Activated CD4-positive, alpha-beta T cell treated with anti-CD3 and anti-CD28 coated beads for 36 hours (primary cell): ENCODE measurements at regions not wholly inside any gene's neighbourhood (a gene's known extent, or its start where the extent isn't known, plus 50 kb on each side); places are given as distances from the start of the nearest gene placed in this dataset.

Experiments
- ATAC-seq: fragments of 200-7000 bp; cut with Tn5 transposase; one replicate; pipeline ENCODE4 v1.10.0; 2021; ENCODE audit warnings: mild to moderate bottlenecking, moderate library complexity
- CTCF ChIA-PET: fragments of 350-600 bp; sonication (Branson Sonifier 250); formaldehyde crosslinking; loops from one replicate; lab custom pipeline; 2021; ENCODE audit warnings: antibody characterized with exemption; lab: Charles Lee
- POLR2A ChIA-PET: fragments of 350-600 bp; sonication (Branson Sonifier 250); formaldehyde crosslinking; loops from one replicate; lab custom pipeline; 2021; ENCODE audit warnings: antibody characterized with exemption, inconsistent platforms; lab: Charles Lee
- DNase-seq: peaks from one replicate; pipeline ENCODE4 v3.0.0-alpha.2; 2020
- H3K27ac Mint-ChIP-seq: one replicate; pipeline ENCODE4 v1.8.0; 2021; ENCODE audit warnings: mixed read lengths
- H3K27me3 Mint-ChIP-seq: one replicate; pipeline ENCODE4 v1.8.0; 2021; ENCODE audit warnings: mixed read lengths
- H3K36me3 Mint-ChIP-seq: one replicate; pipeline ENCODE4 v1.8.0; 2021; ENCODE audit warnings: low read depth, mixed read lengths
- H3K4me1 Mint-ChIP-seq: one replicate; pipeline ENCODE4 v1.8.0; 2021; ENCODE audit warnings: mixed read lengths
- H3K4me3 Mint-ChIP-seq: one replicate; pipeline ENCODE4 v1.8.0; 2021; ENCODE audit warnings: mild to moderate bottlenecking, moderate library complexity, mixed read lengths
- H3K9me3 Mint-ChIP-seq: one replicate; pipeline ENCODE4 v1.8.0; 2021; ENCODE audit warnings: low read depth, mixed read lengths
- intact Hi-C, 2 experiments: fragments of 100-400 bp; cut with DNase I in 1 of 2; cut with micrococcal nuclease in 1 of 2; formaldehyde crosslinking; loops; one replicate each; pipeline versions ENCODE4 v1.14.2 to v1.15.1; 2022 to 2024; cut with DNase I, micrococcal nuclease

- Mint-ChIP-seq H3K9me3 (no peaks in the 10 kb centered on the region), H3K4me1 (peaks cover 14% of the 10 kb centered on the region), H3K27me3 (no peaks in the 10 kb centered on the region), H3K4me3 (no peak overlapping the region), H3K36me3 (no peaks in the 10 kb centered on the region), H3K27ac (no peak overlapping the region)
- ChIA-PET CTCF (interaction anchor here (0.6 to 1.8 kb wide), 2 partner anchors 99 to 493 kb away, joined by 3 to 5 read pairs; no protein-coding TSS in a partner anchor), POLR2A (no interaction called here)
- ATAC-seq = no peak
- intact Hi-C loops = loop anchor here in 1 of 2 experiments (10.0 kb wide), 2 partner anchors 237 to 917 kb away; no protein-coding TSS in a partner anchor
- no peak for DNase-seq
Observed at GRCh38 chr6:14217728-14218518, 100.4 kb downstream of the CD83 start.

DNA sequence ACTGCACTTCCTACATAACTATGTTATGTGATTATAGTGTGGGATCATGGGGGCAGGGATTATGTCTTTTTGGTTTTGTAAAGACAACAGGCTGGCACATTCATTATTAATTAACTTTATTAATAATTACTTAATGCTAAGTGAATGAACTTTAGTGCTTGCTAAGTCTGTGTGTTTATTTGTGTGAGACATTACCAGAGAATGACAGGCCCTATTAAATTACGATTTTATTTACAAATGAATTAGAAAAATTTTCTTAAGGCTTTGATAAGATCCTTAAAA is 100.9 kb downstream of the CD83 start:
- DNase-seq = no peak
- CTCF ChIA-PET = no interaction called here
- no peaks in the 10 kb centered on the region for H3K36me3 Mint-ChIP-seq
- no peak overlapping the region for H3K4me3 Mint-ChIP-seq
- H3K27me3 Mint-ChIP-seq = no peaks in the 10 kb centered on the region
- no peak overlapping the region for H3K27ac Mint-ChIP-seq
- H3K4me1 Mint-ChIP-seq = peaks cover 14% of the 10 kb centered on the region
- intact Hi-C loops = loop anchor here in 1 of 2 experiments (10.0 kb wide), 2 partner anchors 236 to 916 kb away; no protein-coding TSS in a partner anchor
- POLR2A ChIA-PET = no interaction called here
- no peak for ATAC-seq
- no peaks in the 10 kb centered on the region for H3K9me3 Mint-ChIP-seq

DNA sequence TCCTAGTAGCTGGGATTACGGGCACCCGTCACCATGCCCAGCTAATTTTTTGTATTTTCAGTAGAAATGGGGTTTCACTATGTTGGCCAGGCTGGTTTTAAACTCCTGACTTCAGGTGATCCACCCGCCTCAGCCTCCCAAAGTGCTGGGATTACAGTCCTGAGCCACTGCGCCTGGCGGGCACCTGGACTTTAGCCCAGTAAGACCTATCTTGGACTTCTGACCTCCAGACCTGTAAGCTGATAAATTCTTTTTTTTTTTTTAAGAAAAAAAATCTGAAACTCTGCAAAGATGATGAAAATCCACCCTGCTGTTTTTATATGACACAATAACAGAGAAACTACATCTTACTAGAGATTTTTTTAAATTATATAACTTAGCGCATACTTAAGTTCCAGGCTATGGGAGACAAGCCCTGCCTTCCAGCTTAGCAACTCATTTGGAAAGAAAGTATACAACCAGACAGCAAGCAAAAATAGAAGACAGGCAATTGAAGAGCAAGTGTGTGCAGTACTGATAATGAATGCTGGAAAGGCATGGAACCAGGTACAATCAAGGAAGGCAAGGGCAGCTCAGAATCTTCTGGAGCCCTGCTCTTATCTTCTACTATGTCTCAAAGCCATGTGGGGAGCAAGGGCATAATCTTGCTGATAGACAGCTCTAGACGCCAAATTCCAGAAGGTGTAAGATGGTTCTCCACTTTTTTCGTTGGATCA is 104.2 kb downstream of the CD83 start:
- ATAC-seq = no peak
- Mint-ChIP-seq H3K27me3 (no peaks in the 10 kb centered on the region), H3K4me1 (peaks cover 17% of the 10 kb centered on the region), H3K36me3 (peaks cover 6% of the 10 kb centered on the region), H3K9me3 (peaks cover 8% of the 10 kb centered on the region), H3K4me3 (no peak overlapping the region), H3K27ac (no peak overlapping the region)
- DNase-seq = no peak
- intact Hi-C loops = no loop called here
- ChIA-PET POLR2A (no interaction called here), CTCF (interaction anchor here (0.6 kb wide), 1 partner anchor 728 kb away, joined by 3 read pairs; no protein-coding TSS in a partner anchor)

DNA sequence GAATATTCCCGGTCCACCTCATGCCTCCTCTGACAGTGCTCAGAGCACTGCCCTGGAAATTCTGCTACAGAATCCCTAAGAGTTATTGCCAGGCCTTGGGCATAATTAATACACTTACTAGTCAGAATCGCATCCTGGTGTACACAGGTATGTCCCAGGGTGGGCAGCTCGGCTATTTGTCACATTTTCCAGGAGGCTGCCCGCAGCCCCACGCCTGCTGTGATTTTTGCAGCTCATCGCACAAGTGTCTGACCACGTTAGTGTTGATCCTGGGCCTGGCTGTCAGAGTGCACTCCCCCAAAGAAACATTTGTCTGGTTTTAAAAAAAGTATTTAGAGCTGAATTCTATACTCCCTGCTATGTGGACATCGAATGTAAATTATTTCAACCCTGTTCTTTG is 105.4 kb downstream of the CD83 start:
- ChIA-PET CTCF (interaction anchor here (0.7 kb wide), 1 partner anchor 192 kb away, joined by 3 read pairs; no protein-coding TSS in a partner anchor), POLR2A (no interaction called here)
- H3K27me3 Mint-ChIP-seq = no peaks in the 10 kb centered on the region
- no peak overlapping the region for H3K27ac Mint-ChIP-seq
- H3K9me3 Mint-ChIP-seq = peaks cover 8% of the 10 kb centered on the region
- DNase-seq (no peak), ATAC-seq (no peak)
- intact Hi-C loops = no loop called here
- peaks cover 18% of the 10 kb centered on the region for H3K4me1 Mint-ChIP-seq
- H3K4me3 Mint-ChIP-seq = no peak overlapping the region
- H3K36me3 Mint-ChIP-seq = peaks cover 6% of the 10 kb centered on the region

DNA sequence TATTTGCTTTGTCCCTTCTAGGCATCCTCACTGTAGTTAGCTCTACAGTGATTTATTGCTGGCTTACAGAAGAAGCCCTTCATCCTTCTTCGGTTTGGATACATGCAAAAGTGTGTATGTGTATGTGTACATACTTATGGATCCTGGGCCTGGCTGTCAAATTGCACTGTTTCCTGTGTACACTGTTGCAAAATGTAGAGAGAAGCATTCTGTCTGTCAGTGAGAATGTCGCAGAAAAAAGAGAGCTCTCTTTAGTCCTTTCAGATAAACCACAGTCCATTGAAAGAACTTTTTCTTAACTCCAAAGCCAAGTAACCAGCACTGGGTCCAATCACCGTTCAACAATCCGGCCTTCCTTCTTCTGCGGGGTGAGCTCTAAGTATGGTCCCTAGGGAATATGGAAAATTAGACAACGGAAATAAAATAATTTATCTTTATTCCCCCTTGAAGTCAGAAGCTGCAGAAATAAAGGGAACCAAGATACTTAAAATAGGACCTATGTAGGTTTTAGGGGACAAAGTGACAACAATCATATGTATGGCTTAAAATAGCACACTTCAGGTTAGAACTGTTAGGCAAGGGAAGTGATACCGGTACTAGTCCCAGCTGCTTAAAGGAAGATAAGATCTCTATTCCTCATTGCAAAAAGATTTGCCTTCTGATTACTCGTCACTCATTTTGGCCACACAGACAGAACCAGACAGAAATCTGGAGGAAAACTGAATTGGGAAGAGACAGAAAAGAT is 107.0 kb downstream of the CD83 start:
- Mint-ChIP-seq H3K27me3 (no peaks in the 10 kb centered on the region), H3K27ac (no peak overlapping the region), H3K36me3 (peaks cover 6% of the 10 kb centered on the region), H3K4me3 (no peak overlapping the region), H3K9me3 (peaks cover 8% of the 10 kb centered on the region), H3K4me1 (peaks cover 26% of the 10 kb centered on the region)
- CTCF ChIA-PET = interaction anchor here (1.5 kb wide), 1 partner anchor 54 kb away, joined by 3 read pairs; no protein-coding TSS in a partner anchor
- ATAC-seq (no peak), DNase-seq (no peak)
- POLR2A ChIA-PET = interaction anchor here (0.6 kb wide), 1 partner anchor 228 kb away, joined by 6 read pairs; no protein-coding TSS in a partner anchor
- intact Hi-C loops = loop anchor here (5.0 kb wide), 2 partner anchors 48 to 228 kb away; no protein-coding TSS in a partner anchor

GRCh38 chr6:14226051-14226660 is 108.6 kb downstream of the CD83 start:
- intact Hi-C loops = loop anchor here (5.0 kb wide), 2 partner anchors 46 to 226 kb away; no protein-coding TSS in a partner anchor
- ChIA-PET POLR2A (no interaction called here), CTCF (interaction anchor here (0.7 to 1.2 kb wide), 2 partner anchors 15 to 600 kb away, joined by 3 read pairs; no protein-coding TSS in a partner anchor)
- peaks cover 8% of the 10 kb centered on the region for H3K9me3 Mint-ChIP-seq
- no peak for ATAC-seq
- no peak overlapping the region for H3K27ac Mint-ChIP-seq
- no peak overlapping the region for H3K4me3 Mint-ChIP-seq
- H3K36me3 Mint-ChIP-seq = peaks cover 6% of the 10 kb centered on the region
- H3K27me3 Mint-ChIP-seq = no peaks in the 10 kb centered on the region
- peaks cover 26% of the 10 kb centered on the region for H3K4me1 Mint-ChIP-seq
- no peak for DNase-seq

DNA sequence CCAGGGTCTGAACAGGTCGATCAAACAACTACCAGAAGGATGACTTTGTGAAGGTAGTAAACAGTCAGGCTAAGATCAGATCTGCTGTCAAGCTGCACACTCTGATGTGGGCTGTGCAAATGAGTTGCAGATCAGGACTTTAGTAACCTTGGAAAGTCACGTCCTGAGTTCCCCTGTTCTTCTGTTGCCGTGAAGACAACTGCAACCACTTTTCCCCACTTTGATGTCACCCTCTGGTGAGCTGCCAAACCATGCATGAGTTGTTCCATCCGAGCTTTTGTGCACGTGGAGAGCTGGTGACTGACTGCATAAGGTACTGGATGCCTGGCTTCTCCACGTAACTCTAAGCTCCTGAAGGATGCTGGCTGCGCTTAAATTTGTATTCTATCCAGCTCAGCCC is 111.0 kb downstream of the CD83 start:
- intact Hi-C loops = loop anchor here (5.0 kb wide), 2 partner anchors 44 to 224 kb away; no protein-coding TSS in a partner anchor
- peaks cover 36% of the 10 kb centered on the region for H3K4me1 Mint-ChIP-seq
- ATAC-seq (peak; percentile 87), DNase-seq (peak; percentile 83)
- no peak overlapping the region for H3K4me3 Mint-ChIP-seq
- CTCF ChIA-PET = interaction anchor here (1.0 to 1.5 kb wide), 3 partner anchors 17 to 183 kb away, joined by 3 read pairs; no protein-coding TSS in a partner anchor
- H3K27ac Mint-ChIP-seq = peak overlapping the region; percentile 11
- H3K36me3 Mint-ChIP-seq = peaks cover 6% of the 10 kb centered on the region
- H3K9me3 Mint-ChIP-seq = peaks cover 8% of the 10 kb centered on the region
- POLR2A ChIA-PET = interaction anchor here (0.6 to 0.9 kb wide), 5 partner anchors 19 to 921 kb away, joined by 3 to 4 read pairs (median 3); no protein-coding TSS in a partner anchor
- H3K27me3 Mint-ChIP-seq = no peaks in the 10 kb centered on the region

GRCh38 chr6:14231071-14231483 is 113.5 kb downstream of the CD83 start:
- Mint-ChIP-seq H3K9me3 (peaks cover 5% of the 10 kb centered on the region), H3K4me3 (no peak overlapping the region), H3K27me3 (no peaks in the 10 kb centered on the region), H3K27ac (no peak overlapping the region), H3K36me3 (peaks cover 5% of the 10 kb centered on the region), H3K4me1 (peaks cover 29% of the 10 kb centered on the region)
- ATAC-seq = no peak
- DNase-seq = no peak
- ChIA-PET CTCF (interaction anchor here (0.9 kb wide), 1 partner anchor 10 kb away, joined by 3 read pairs; no protein-coding TSS in a partner anchor), POLR2A (no interaction called here)
- intact Hi-C loops = no loop called here

GRCh38 chr6:14231501-14232280 is 114.1 kb downstream of the CD83 start:
- H3K36me3 Mint-ChIP-seq = no peaks in the 10 kb centered on the region
- peaks cover 29% of the 10 kb centered on the region for H3K4me1 Mint-ChIP-seq
- H3K27ac Mint-ChIP-seq = peak overlapping the region; percentile 35
- ChIA-PET CTCF (no interaction called here), POLR2A (no interaction called here)
- ATAC-seq (peak; percentile 74), DNase-seq (peak; percentile 54)
- H3K9me3 Mint-ChIP-seq = no peaks in the 10 kb centered on the region
- H3K4me3 Mint-ChIP-seq = no peak overlapping the region
- intact Hi-C loops = no loop called here
- no peaks in the 10 kb centered on the region for H3K27me3 Mint-ChIP-seq

DNA sequence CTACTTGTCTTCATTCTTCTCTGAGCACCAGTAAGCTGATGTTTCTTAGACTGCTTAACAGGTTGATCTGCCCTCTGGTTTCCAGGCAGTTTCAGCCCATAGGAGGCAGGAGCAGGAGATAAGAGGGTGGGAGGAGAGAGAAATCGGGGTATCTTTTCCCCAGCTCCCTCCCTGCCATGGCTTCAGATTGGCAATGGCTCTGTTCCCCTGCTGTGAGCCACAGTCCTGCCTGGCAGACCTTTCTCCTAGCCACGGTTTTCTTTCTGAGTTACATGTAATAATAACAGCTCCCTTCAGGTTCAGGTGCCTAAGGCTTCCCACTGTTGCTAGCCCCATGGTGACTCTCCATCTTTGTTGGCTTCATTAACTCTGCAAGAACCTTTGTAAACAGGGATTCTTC is 115.3 kb downstream of the CD83 start:
- Mint-ChIP-seq H3K9me3 (no peaks in the 10 kb centered on the region), H3K36me3 (no peaks in the 10 kb centered on the region), H3K4me3 (no peak overlapping the region), H3K27me3 (no peaks in the 10 kb centered on the region), H3K4me1 (peaks cover 21% of the 10 kb centered on the region), H3K27ac (no peak overlapping the region)
- DNase-seq (no peak), ATAC-seq (no peak)
- CTCF ChIA-PET = interaction anchor here (0.7 kb wide), 1 partner anchor 349 kb away, joined by 3 read pairs; no protein-coding TSS in a partner anchor
- POLR2A ChIA-PET = no interaction called here
- intact Hi-C loops = no loop called here
